GM18868 (cell line): ENCODE measurements at regions not wholly inside any gene's neighbourhood (a gene's known extent, or its start where the extent isn't known, plus 50 kb on each side); places are given as distances from the start of the nearest gene placed in this dataset.

Source experiments
- ATAC-seq: cut with Tn5 transposase; IDR thresholded peaks from one replicate; pipeline ENCODE4 v1.9.1; 2021; ENCODE audit warnings: mild to moderate bottlenecking, moderate library complexity; ENCODE audit not compliant: unreplicated experiment

GRCh38 chr15:70217226-70218160 lies 119.8 kb upstream of the TLE3 start:
- no peak for ATAC-seq

GRCh38 chr15:70215951-70216350 lies 118.2 kb upstream of the TLE3 start:
- ATAC-seq = no peak

- no peak for ATAC-seq
Measured at GRCh38 chr15:70214941-70215635, 117.4 kb upstream of the TLE3 start.

- ATAC-seq = no peak
Measured at GRCh38 chr15:70214276-70214675, 116.6 kb upstream of the TLE3 start.

GRCh38 chr15:70213794-70214193 lies 116.1 kb upstream of the TLE3 start:
- no peak for ATAC-seq

GRCh38 chr15:70212963-70213315 lies 115.2 kb upstream of the TLE3 start:
- no peak for ATAC-seq

GRCh38 chr15:70212286-70212962 lies 114.7 kb upstream of the TLE3 start:
- no peak for ATAC-seq

GRCh38 chr15:70210528-70210927 lies 112.8 kb upstream of the TLE3 start:
- ATAC-seq = no peak

- ATAC-seq = no peak
Measured at GRCh38 chr15:70210076-70210475, 112.4 kb upstream of the TLE3 start.

GRCh38 chr15:70209499-70209898 lies 111.8 kb upstream of the TLE3 start:
- no peak for ATAC-seq

GRCh38 chr15:70208332-70208731 lies 110.6 kb upstream of the TLE3 start:
- ATAC-seq = no peak

GRCh38 chr15:70206668-70207067 lies 109.0 kb upstream of the TLE3 start:
- no peak for ATAC-seq

- no peak for ATAC-seq
Measured at GRCh38 chr15:70204652-70205051, 106.9 kb upstream of the TLE3 start.

- no peak for ATAC-seq
Measured at GRCh38 chr15:70203981-70204560, 106.4 kb upstream of the TLE3 start.

- ATAC-seq = no peak
Measured at GRCh38 chr15:70202756-70203155, 105.0 kb upstream of the TLE3 start.

- no peak for ATAC-seq
Measured at GRCh38 chr15:70201425-70201775, 103.7 kb upstream of the TLE3 start.

GRCh38 chr15:70200511-70201424 lies 103.1 kb upstream of the TLE3 start:
- ATAC-seq = no peak

- ATAC-seq = no peak
Measured at GRCh38 chr15:70199540-70200410, 102.1 kb upstream of the TLE3 start.

GRCh38 chr15:70199124-70199482 lies 101.4 kb upstream of the TLE3 start:
- ATAC-seq = no peak
